GM21717 (cell line): ENCODE measurements at regions not wholly inside any gene's neighbourhood (a gene's known extent, or its start where the extent isn't known, plus 50 kb on each side); places are given as distances from the start of the nearest gene placed in this dataset.
"Not testable (repeated sequence)": the region's sequence is repeated elsewhere in the genome, so short reads cannot be mapped to it uniquely, and the experiment has no call there.

Experiments
- ATAC-seq: cut with Tn5 transposase; IDR thresholded peaks from one replicate; pipeline ENCODE4 v1.9.1; 2021; ENCODE audit warnings: mild to moderate bottlenecking, moderate library complexity; ENCODE audit not compliant: unreplicated experiment

- ATAC-seq: no peak
Observed at GRCh38 chr6:93183531-93183972, 235.8 kb downstream of the EPHA7 start.

GRCh38 chr6:93182938-93183479, 236.3 kb downstream of the EPHA7 start:
- ATAC-seq: no peak

GRCh38 chr6:93177918-93178317, 241.4 kb downstream of the EPHA7 start:
- ATAC-seq: no peak

- no peak for ATAC-seq
Observed at GRCh38 chr6:93177438-93177837, 241.9 kb downstream of the EPHA7 start.

GRCh38 chr6:93176070-93176469, 243.3 kb downstream of the EPHA7 start:
- ATAC-seq: peak; percentile 96

- ATAC-seq: not testable (repeated sequence)
Observed at GRCh38 chr6:93173573-93173972, 245.8 kb downstream of the EPHA7 start.

- no peak for ATAC-seq
Observed at GRCh38 chr6:93165850-93166430, 253.4 kb downstream of the EPHA7 start.

- ATAC-seq: no peak
Observed at GRCh38 chr6:93164781-93165180, 254.6 kb downstream of the EPHA7 start.

- no peak for ATAC-seq
Observed at GRCh38 chr6:93163146-93163545, 256.2 kb downstream of the EPHA7 start.

- peak; percentile 86 for ATAC-seq
Observed at GRCh38 chr6:93139408-93140081, 279.8 kb downstream of the EPHA7 start.

- no peak for ATAC-seq
Observed at GRCh38 chr6:93136111-93136510, 283.2 kb downstream of the EPHA7 start.

- no peak for ATAC-seq
Observed at GRCh38 chr6:93124006-93124632, 295.2 kb downstream of the EPHA7 start.

GRCh38 chr6:93123585-93123984, 295.8 kb downstream of the EPHA7 start:
- ATAC-seq: no peak

GRCh38 chr6:93120154-93120742, 299.1 kb downstream of the EPHA7 start:
- no peak for ATAC-seq

- no peak for ATAC-seq
Observed at GRCh38 chr6:93105907-93106306, 313.5 kb downstream of the EPHA7 start.

GRCh38 chr6:93105017-93105416, 314.3 kb downstream of the EPHA7 start:
- no peak for ATAC-seq

- ATAC-seq: no peak
Observed at GRCh38 chr6:93104195-93104817, 315.1 kb downstream of the EPHA7 start.

- no peak for ATAC-seq
Observed at GRCh38 chr6:93088621-93089501, 330.5 kb downstream of the EPHA7 start.

- ATAC-seq: no peak
Observed at GRCh38 chr6:93087606-93088005, 331.8 kb downstream of the EPHA7 start.

GRCh38 chr6:93086351-93086750, 333.0 kb downstream of the EPHA7 start:
- no peak for ATAC-seq
